Thymus (tissue), 11 donors: ENCODE measurements at regions not wholly inside any gene's neighbourhood (a gene's known extent, or its start where the extent isn't known, plus 50 kb on each side); places are given as distances from the start of the nearest gene placed in this dataset.
"Not testable (repeated sequence)": the region's sequence is repeated elsewhere in the genome, so short reads cannot be mapped to it uniquely, and the experiment has no call there.

Experiments used
- DNase-seq, 9 donors: peaks; one replicate each; pipeline ENCODE4 v3.0.0-alpha.2; 2013; ENCODE audit warnings: low spot score in 9 of 9, low read depth in 6 of 9, missing footprints in 1 of 9
- H3K27ac ChIP-seq, 2 donors: one replicate each; pipeline ENCODE4 v1.5.1; 2013; ENCODE audit warnings: control low read depth in 1 of 2, low read depth in 1 of 2, low read length in 1 of 2, mild to moderate bottlenecking in 1 of 2, moderate library complexity in 1 of 2
- H3K27me3 ChIP-seq, 2 donors: one replicate each; pipeline ENCODE4 v1.5.1; 2013; ENCODE audit warnings: low read length in 1 of 2; ENCODE audit not compliant: control insufficient read depth in 2 of 2, insufficient read depth in 1 of 2
- H3K36me3 ChIP-seq, 2 donors: one replicate each; pipeline ENCODE4 v1.5.1; 2013; ENCODE audit warnings: low read length in 1 of 2, mild to moderate bottlenecking in 1 of 2, moderate library complexity in 1 of 2; ENCODE audit not compliant: control insufficient read depth in 2 of 2, insufficient read depth in 2 of 2
- H3K4me1 ChIP-seq, 2 donors: one replicate each; pipeline ENCODE4 v1.5.1; 2013; ENCODE audit warnings: low read length in 2 of 2; ENCODE audit not compliant: control insufficient read depth in 2 of 2, insufficient read depth in 2 of 2
- H3K4me3 ChIP-seq, 2 donors: one replicate each; pipeline ENCODE4 v1.5.1; 2013; ENCODE audit warnings: low read length in 2 of 2, control low read depth in 1 of 2, mild to moderate bottlenecking in 1 of 2
- H3K9me3 ChIP-seq, 2 donors: one replicate each; pipeline ENCODE4 v1.5.1; 2013; ENCODE audit warnings: low read length in 1 of 2, mild to moderate bottlenecking in 1 of 2; ENCODE audit not compliant: control insufficient read depth in 2 of 2, insufficient read depth in 1 of 2
- WGBS: extraction: QIAGEN DNeasy Blood & Tissue Kit; methylation state at CpG from one replicate; pipeline ENCODE4 v1.1.7; 2013; 5-methylcytosine and 5-hydroxymethylcytosine counted together
- donor health status: healthy.

- no peaks in the 10 kb centered on the region for H3K36me3 ChIP-seq
- H3K27me3 ChIP-seq = no peaks in the 10 kb centered on the region
- no peak overlapping the region for H3K4me3 ChIP-seq
- no peaks in the 10 kb centered on the region for H3K9me3 ChIP-seq
- no peak overlapping the region for H3K27ac ChIP-seq
- no peaks in the 10 kb centered on the region for H3K4me1 ChIP-seq
- DNase-seq = no peak
Measured at GRCh38 chr1:232316864-232317263, 313.1 kb downstream of the SIPA1L2 start.

GRCh38 chr1:232313876-232314275 lies 316.1 kb downstream of the SIPA1L2 start:
- DNase-seq, H3K36me3 ChIP-seq: not testable (repeated sequence)

GRCh38 chr1:232310541-232310940 lies 319.4 kb downstream of the SIPA1L2 start:
- Histone ChIP-seq H3K9me3 (no peaks in the 10 kb centered on the region), H3K4me1 (no peaks in the 10 kb centered on the region), H3K4me3 (no peak overlapping the region), H3K27me3 (peaks cover 0 to 10% of the 10 kb centered on the region in 2 donors), H3K36me3 (no peaks in the 10 kb centered on the region), H3K27ac (no peak overlapping the region)
- no peak for DNase-seq
- WGBS = 67% methylated on average over 5 of the region's 5 CpGs

More at GRCh38 chr1:232313876-232314275, 316.1 kb downstream of the SIPA1L2 start:
- not testable (repeated sequence) for H3K27me3 ChIP-seq, H3K9me3 ChIP-seq, H3K4me1 ChIP-seq, H3K4me3 ChIP-seq, H3K27ac ChIP-seq
- WGBS = 91% methylated on average over 15 of the region's 15 CpGs

- Histone ChIP-seq H3K4me1 (no peaks in the 10 kb centered on the region), H3K4me3 (no peak overlapping the region), H3K27ac (no peak overlapping the region), H3K9me3 (no peaks in the 10 kb centered on the region), H3K27me3 (peaks cover 0 to 10% of the 10 kb centered on the region in 2 donors), H3K36me3 (no peaks in the 10 kb centered on the region)
- no peak for DNase-seq
- WGBS = 61% methylated on average over 3 of the region's 3 CpGs
Measured at GRCh38 chr1:232308616-232309015, 321.3 kb downstream of the SIPA1L2 start.

GRCh38 chr1:232307296-232308017 lies 322.5 kb downstream of the SIPA1L2 start:
- no peak overlapping the region for H3K27ac ChIP-seq
- H3K4me3 ChIP-seq = no peak overlapping the region
- peaks cover 0 to 10% of the 10 kb centered on the region in 2 donors for H3K27me3 ChIP-seq
- 77% methylated on average over 5 of the region's 5 CpGs for WGBS
- H3K4me1 ChIP-seq = no peaks in the 10 kb centered on the region
- no peaks in the 10 kb centered on the region for H3K36me3 ChIP-seq
- no peaks in the 10 kb centered on the region for H3K9me3 ChIP-seq
- no peak for DNase-seq

- Histone ChIP-seq H3K36me3 (no peaks in the 10 kb centered on the region), H3K27ac (no peak overlapping the region), H3K4me1 (no peaks in the 10 kb centered on the region), H3K9me3 (no peaks in the 10 kb centered on the region), H3K4me3 (no peak overlapping the region), H3K27me3 (peaks cover 0 to 12% of the 10 kb centered on the region in 2 donors)
- DNase-seq = no peak
- WGBS = 47% methylated on average over 8 of the region's 8 CpGs
Measured at GRCh38 chr1:232306269-232306961, 323.5 kb downstream of the SIPA1L2 start.

- Histone ChIP-seq H3K9me3 (no peaks in the 10 kb centered on the region), H3K27ac (no peak overlapping the region), H3K4me3 (no peak overlapping the region), H3K36me3 (no peaks in the 10 kb centered on the region), H3K4me1 (no peaks in the 10 kb centered on the region), H3K27me3 (peaks cover 0 to 12% of the 10 kb centered on the region in 2 donors)
- WGBS = 74% methylated on average over 4 of the region's 4 CpGs
- DNase-seq = no peak
Measured at GRCh38 chr1:232305050-232305449, 324.9 kb downstream of the SIPA1L2 start.

- Histone ChIP-seq H3K36me3 (no peaks in the 10 kb centered on the region), H3K9me3 (no peaks in the 10 kb centered on the region), H3K4me3 (no peak overlapping the region), H3K4me1 (no peaks in the 10 kb centered on the region), H3K27ac (no peak overlapping the region), H3K27me3 (peaks cover 0 to 12% of the 10 kb centered on the region in 2 donors)
- DNase-seq = no peak
- WGBS = 95% methylated on average over 5 of the region's 5 CpGs
Measured at GRCh38 chr1:232303222-232303620, 326.7 kb downstream of the SIPA1L2 start.

GRCh38 chr1:232302376-232303221 lies 327.3 kb downstream of the SIPA1L2 start:
- Histone ChIP-seq H3K36me3 (no peaks in the 10 kb centered on the region), H3K27ac (no peak overlapping the region), H3K4me1 (no peaks in the 10 kb centered on the region), H3K9me3 (no peaks in the 10 kb centered on the region), H3K27me3 (peaks cover 0 to 12% of the 10 kb centered on the region in 2 donors), H3K4me3 (no peak overlapping the region)
- 63% methylated on average over 4 of the region's 4 CpGs for WGBS
- DNase-seq = no peak
